ENCODE measurements at regions not wholly inside any gene's neighbourhood (a gene's known extent, or its start where the extent isn't known, plus 50 kb on each side); places are given as distances from the start of the nearest gene placed in this dataset.

- POLR2A ChIA-PET, result interaction anchor here (0.5 to 2.5 kb wide), 5 partner anchors 11 to 222 kb away, joined by 3 to 40 read pairs (median 6); a partner anchor contains a TSS
- 0 out of 2 replicates have a peak, but pooled peaks have one; percentile 4 for TF ChIP-seq SIN3A (IDR thresholded peaks at IDR 0.05; ENCODE audit: borderline replicate concordance, insufficient read depth, low read depth, low read length)
- TF ChIP-seq POLR2AphosphoS5 (IDR thresholded peaks at IDR 0.05; ENCODE audit: low read depth, low read length), result peak; percentile 33; the same call in 1 of the 2 replicates
- TF ChIP-seq TCF7L2 (IDR thresholded peaks at IDR 0.05; ENCODE audit: low read depth, low read length), result no peak
- TF ChIP-seq CTCF (IDR thresholded peaks at IDR 0.05), result no peak
- TF ChIP-seq REST (IDR thresholded peaks at IDR 0.05; ENCODE audit: insufficient read depth in 1 of 2, low read depth in 2 of 2, low read length in 1 of 2), result no peak
- CTCF ChIA-PET, result no interaction called here
- Histone ChIP-seq H3K4me1 (ENCODE audit: control insufficient read depth, insufficient read depth, low read length) (peaks cover 7% of the 10 kb centered on the region), H3K36me3 (ENCODE audit: control insufficient read depth, insufficient read depth, low read length) (no peaks in the 10 kb centered on the region), H3K27ac (ENCODE audit: low read length) (peak overlapping the region; percentile 89), H3K27me3 (ENCODE audit: control insufficient read depth, insufficient read depth, low read length) (no peaks in the 10 kb centered on the region), H3K4me3 (ENCODE audit: low read depth in 2 of 2, low read length in 2 of 2) (peak overlapping the region; percentile 61 to 77), H3K9me3 (ENCODE audit: control insufficient read depth, insufficient read depth, low read depth, low read length) (no peaks in the 10 kb centered on the region)
- in situ Hi-C loops (cut with HindIII; ENCODE audit: low pct_unique_long_range_greater_than_20kb, low sequenced_read_pairs), result no loop called here
- no peak for DNase-seq (ENCODE audit: low read depth, low spot score)
- intact Hi-C loops (cut with micrococcal nuclease; ENCODE audit: unreplicated experiment), result loop anchor here (5.0 kb wide), 1 partner anchor 57 kb away; a partner anchor contains a TSS
- peak; percentile 20 for ATAC-seq
- no TSS peak for BruUV-seq (replicated peaks)
Observed at GRCh38 chr6:26273673-26274588, 91.1 kb upstream of the BTN3A2 start.

- POLR2A ChIA-PET, result no interaction called here
Observed at GRCh38 chr6:26275663-26276062, 89.3 kb upstream of the BTN3A2 start.

More at GRCh38 chr6:26275663-26276062, 89.3 kb upstream of the BTN3A2 start:
- no peaks in the 10 kb centered on the region for H3K36me3 ChIP-seq (ENCODE audit: control insufficient read depth, insufficient read depth, low read length)
- CTCF ChIA-PET, result no interaction called here
- H3K4me1 ChIP-seq (ENCODE audit: control insufficient read depth, insufficient read depth, low read length), result peaks cover 7% of the 10 kb centered on the region
- no peaks in the 10 kb centered on the region for H3K27me3 ChIP-seq (ENCODE audit: control insufficient read depth, insufficient read depth, low read length)
- H3K4me3 ChIP-seq (ENCODE audit: low read depth in 2 of 2, low read length in 2 of 2), result no peak overlapping the region
- TF ChIP-seq POLR2AphosphoS5 (IDR thresholded peaks at IDR 0.05; ENCODE audit: low read depth, low read length), result no peak
- no peak for TF ChIP-seq TCF7L2 (IDR thresholded peaks at IDR 0.05; ENCODE audit: low read depth, low read length)
- no peak for TF ChIP-seq CTCF (IDR thresholded peaks at IDR 0.05)
- no peak for TF ChIP-seq SIN3A (IDR thresholded peaks at IDR 0.05; ENCODE audit: borderline replicate concordance, insufficient read depth, low read depth, low read length)
- TF ChIP-seq REST (IDR thresholded peaks at IDR 0.05; ENCODE audit: insufficient read depth in 1 of 2, low read depth in 2 of 2, low read length in 1 of 2), result no peak
- no peaks in the 10 kb centered on the region for H3K9me3 ChIP-seq (ENCODE audit: control insufficient read depth, insufficient read depth, low read depth, low read length)
- intact Hi-C loops (cut with micrococcal nuclease; ENCODE audit: unreplicated experiment) (no loop called here), in situ Hi-C loops (cut with HindIII; ENCODE audit: low pct_unique_long_range_greater_than_20kb, low sequenced_read_pairs) (no loop called here)
- DNase-seq (ENCODE audit: low read depth, low spot score), result no peak
- no peak for ATAC-seq
- H3K27ac ChIP-seq (ENCODE audit: low read length), result peak overlapping the region; percentile 55
- BruUV-seq (replicated peaks), result no TSS peak
